ENCODE measurements at regions not wholly inside any gene's neighbourhood (a gene's known extent, or its start where the extent isn't known, plus 50 kb on each side); places are given as distances from the start of the nearest gene placed in this dataset.

DNA sequence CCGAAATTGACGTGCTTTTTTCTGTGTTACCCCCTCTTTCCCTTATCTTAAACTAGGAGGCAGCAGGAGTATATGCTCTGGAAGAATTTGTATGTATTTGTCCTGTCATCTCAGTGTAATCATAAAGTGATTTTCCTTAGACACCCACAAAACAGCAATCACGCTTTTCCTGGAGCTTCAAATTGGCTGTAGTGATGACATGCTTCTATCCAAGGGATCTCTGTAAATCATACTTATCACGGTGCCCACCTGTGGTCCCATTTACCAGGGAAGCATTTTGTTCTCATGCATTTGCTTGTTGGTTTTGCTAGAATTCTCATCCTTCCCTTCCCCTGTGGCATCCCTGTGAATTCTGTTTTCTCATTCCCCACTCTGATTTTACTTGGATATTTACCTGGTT, 220.8 kb upstream of the THUMPD2 start:
- no peaks in the 10 kb centered on the region for H4K20me1 ChIP-seq (ENCODE audit: control insufficient read depth, insufficient read depth, low read length, poor library complexity, severe bottlenecking)
- CTCF ChIA-PET: no interaction called here
- intact Hi-C loops (cut with micrococcal nuclease): no loop called here

DNA sequence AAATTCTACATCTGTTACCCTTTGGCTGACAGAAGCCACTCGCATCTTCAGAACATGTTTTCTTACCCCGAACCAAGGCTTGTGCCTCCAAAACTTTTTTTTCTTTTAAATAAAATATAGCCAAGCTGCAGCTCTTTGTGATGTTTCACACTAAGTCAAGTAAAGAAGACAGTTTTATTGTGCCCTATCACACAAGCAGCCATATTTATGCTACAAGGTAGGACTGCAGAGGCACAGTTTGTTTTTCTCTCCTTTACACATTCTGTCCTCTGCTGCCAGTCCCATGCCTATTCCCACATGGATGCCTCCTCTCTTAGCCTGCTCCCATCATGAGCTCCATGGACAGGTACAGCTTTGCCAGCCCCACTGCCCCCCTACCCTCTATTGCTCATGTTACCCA, 219.6 kb upstream of the THUMPD2 start:
- Histone ChIP-seq H4K20me1 (ENCODE audit: control insufficient read depth, insufficient read depth, low read length, poor library complexity, severe bottlenecking) (no peaks in the 10 kb centered on the region), H3K4me2 (replicated peaks; ENCODE audit: low read depth, low read length, poor library complexity, severe bottlenecking) (no peak overlapping the region), H3K4me1 (ENCODE audit: control insufficient read depth in 2 of 2, insufficient read depth in 2 of 2, low read length in 2 of 2) (no peaks in the 10 kb centered on the region), H3K9ac (ENCODE audit: low read length) (no peak overlapping the region), H3K27me3 (replicated peaks in 1 of 4; ENCODE audit: control extremely low read depth in 1 of 4, control insufficient read depth in 3 of 4, insufficient read depth in 4 of 4, low read length in 3 of 4) (no peaks in the 10 kb centered on the region), H3K9me3 (ENCODE audit: control extremely low read depth in 1 of 3, control insufficient read depth in 2 of 3, insufficient read depth in 1 of 3, low read length in 2 of 3) (no peaks in the 10 kb centered on the region), H3K79me2 (ENCODE audit: control insufficient read depth, insufficient read depth, low read length) (no peaks in the 10 kb centered on the region), H3K27ac (ENCODE audit: low read length in 2 of 2) (no peak overlapping the region), H3K4me3 (ENCODE audit: control extremely low read depth in 1 of 5, extremely low read depth in 1 of 5, insufficient read depth in 1 of 5, low read depth in 2 of 5, low read length in 4 of 5) (no peak overlapping the region), H2AFZ (ENCODE audit: insufficient read depth, low read depth, low read length, poor library complexity, severe bottlenecking) (no peak overlapping the region), H3K36me3 (replicated peaks in 1 of 2; ENCODE audit: control extremely low read depth in 1 of 2, control insufficient read depth in 1 of 2, extremely low read depth in 1 of 2, insufficient read depth in 2 of 2, low read length in 1 of 2) (no peaks in the 10 kb centered on the region)
- no peak for ATAC-seq (ENCODE audit: low read depth)
- intact Hi-C loops (cut with micrococcal nuclease): no loop called here
- Mint-ChIP-seq H3K9me3 (ENCODE audit: insufficient read depth) (no peaks in the 10 kb centered on the region), H3K4me1 (no peaks in the 10 kb centered on the region), H3K27me3 (no peaks in the 10 kb centered on the region), H3K4me3 (no peak overlapping the region), H3K27ac (no peak overlapping the region)
- no CpG with 5 or more reads among the region's 2 CpGs for WGBS (ENCODE audit: insufficient coverage)
- DNase-seq: no peak
- POLR2A ChIA-PET: no interaction called here
- TF ChIP-seq EZH2 (IDR thresholded peaks at IDR 0.05; ENCODE audit: borderline replicate concordance, insufficient read depth, low read depth, low read length, poor library complexity, severe bottlenecking): no peak
- TF ChIP-seq, protein P1, sequence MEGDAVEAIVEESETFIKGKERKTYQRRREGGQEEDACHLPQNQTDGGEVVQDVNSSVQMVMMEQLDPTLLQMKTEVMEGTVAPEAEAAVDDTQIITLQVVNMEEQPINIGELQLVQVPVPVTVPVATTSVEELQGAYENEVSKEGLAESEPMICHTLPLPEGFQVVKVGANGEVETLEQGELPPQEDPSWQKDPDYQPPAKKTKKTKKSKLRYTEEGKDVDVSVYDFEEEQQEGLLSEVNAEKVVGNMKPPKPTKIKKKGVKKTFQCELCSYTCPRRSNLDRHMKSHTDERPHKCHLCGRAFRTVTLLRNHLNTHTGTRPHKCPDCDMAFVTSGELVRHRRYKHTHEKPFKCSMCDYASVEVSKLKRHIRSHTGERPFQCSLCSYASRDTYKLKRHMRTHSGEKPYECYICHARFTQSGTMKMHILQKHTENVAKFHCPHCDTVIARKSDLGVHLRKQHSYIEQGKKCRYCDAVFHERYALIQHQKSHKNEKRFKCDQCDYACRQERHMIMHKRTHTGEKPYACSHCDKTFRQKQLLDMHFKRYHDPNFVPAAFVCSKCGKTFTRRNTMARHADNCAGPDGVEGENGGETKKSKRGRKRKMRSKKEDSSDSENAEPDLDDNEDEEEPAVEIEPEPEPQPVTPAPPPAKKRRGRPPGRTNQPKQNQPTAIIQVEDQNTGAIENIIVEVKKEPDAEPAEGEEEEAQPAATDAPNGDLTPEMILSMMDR (IDR thresholded peaks at IDR 0.05): no peak
- CTCF ChIA-PET: no interaction called here

More for the DNA sequence above, 220.8 kb upstream of the THUMPD2 start:
- H3K4me2 ChIP-seq (replicated peaks; ENCODE audit: low read depth, low read length, poor library complexity, severe bottlenecking): no peak overlapping the region
- no peak overlapping the region for H3K27ac ChIP-seq (ENCODE audit: low read length in 2 of 2)
- H3K4me1 ChIP-seq (ENCODE audit: control insufficient read depth in 2 of 2, insufficient read depth in 2 of 2, low read length in 2 of 2): no peaks in the 10 kb centered on the region
- no peaks in the 10 kb centered on the region for H3K36me3 ChIP-seq (replicated peaks in 1 of 2; ENCODE audit: control extremely low read depth in 1 of 2, control insufficient read depth in 1 of 2, extremely low read depth in 1 of 2, insufficient read depth in 2 of 2, low read length in 1 of 2)
- ATAC-seq (ENCODE audit: low read depth): no peak
- no peak for DNase-seq
- H3K9ac ChIP-seq (ENCODE audit: low read length): no peak overlapping the region
- WGBS (ENCODE audit: insufficient coverage): no CpG with 5 or more reads among the region's 4 CpGs
- no peak overlapping the region for H2AFZ ChIP-seq (ENCODE audit: insufficient read depth, low read depth, low read length, poor library complexity, severe bottlenecking)
- Mint-ChIP-seq H3K27ac (no peak overlapping the region), H3K4me3 (no peak overlapping the region), H3K27me3 (no peaks in the 10 kb centered on the region), H3K4me1 (no peaks in the 10 kb centered on the region), H3K9me3 (ENCODE audit: insufficient read depth) (no peaks in the 10 kb centered on the region)
- POLR2A ChIA-PET: no interaction called here
- H3K27me3 ChIP-seq (replicated peaks in 1 of 4; ENCODE audit: control extremely low read depth in 1 of 4, control insufficient read depth in 3 of 4, insufficient read depth in 4 of 4, low read length in 3 of 4): no peaks in the 10 kb centered on the region
- H3K9me3 ChIP-seq (ENCODE audit: control extremely low read depth in 1 of 3, control insufficient read depth in 2 of 3, insufficient read depth in 1 of 3, low read length in 2 of 3): no peaks in the 10 kb centered on the region
- H3K79me2 ChIP-seq (ENCODE audit: control insufficient read depth, insufficient read depth, low read length): no peaks in the 10 kb centered on the region
- TF ChIP-seq, protein P1 (IDR thresholded peaks at IDR 0.05): no peak
- TF ChIP-seq EZH2 (IDR thresholded peaks at IDR 0.05; ENCODE audit: borderline replicate concordance, insufficient read depth, low read depth, low read length, poor library complexity, severe bottlenecking): no peak
- H3K4me3 ChIP-seq (ENCODE audit: control extremely low read depth in 1 of 5, extremely low read depth in 1 of 5, insufficient read depth in 1 of 5, low read depth in 2 of 5, low read length in 4 of 5): no peak overlapping the region

Data from B cell (primary cell).